ENCODE measurements at regions not wholly inside any gene's neighbourhood (a gene's known extent, or its start where the extent isn't known, plus 50 kb on each side); places are given as distances from the start of the nearest gene placed in this dataset.

DNA sequence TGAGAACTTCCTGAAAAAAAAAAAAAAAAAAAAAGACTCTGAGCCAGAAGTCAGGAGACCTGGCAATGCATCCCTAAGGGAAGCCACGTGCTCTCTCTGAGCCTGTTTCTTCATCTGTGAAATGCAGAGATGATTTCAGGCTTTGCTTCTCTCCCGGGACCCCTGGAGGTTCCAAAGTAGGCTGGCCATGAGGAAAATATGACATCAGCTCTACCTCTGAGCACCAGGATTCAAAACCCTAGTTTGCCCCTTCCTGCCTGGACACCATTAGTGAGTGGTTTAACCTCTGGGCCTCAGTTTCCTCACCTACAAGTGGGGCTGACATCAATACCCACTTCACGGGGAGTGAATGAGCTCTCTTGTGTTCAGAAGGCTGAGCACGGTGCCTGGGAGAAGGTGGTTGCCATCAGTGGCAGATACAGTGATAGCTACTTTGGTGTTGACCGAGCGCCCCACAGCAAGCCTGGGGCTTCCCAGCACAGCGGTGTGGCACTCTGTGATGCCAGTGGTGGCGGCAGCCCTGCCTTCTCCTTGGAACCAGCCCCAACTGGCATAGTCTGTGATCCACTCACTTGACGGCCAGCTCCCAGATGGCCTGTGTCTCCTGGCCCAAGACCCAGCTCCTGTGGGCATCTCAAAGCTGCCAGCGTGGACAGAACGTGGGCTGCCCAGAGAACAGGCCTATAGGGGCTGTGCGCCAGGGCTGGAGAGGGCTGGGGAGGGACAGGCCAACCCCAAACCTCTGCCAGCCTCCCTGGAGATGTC, 153.1 kb upstream of the UNC5B start:
- H3K4me1 ChIP-seq (ENCODE audit: control insufficient read depth in 1 of 2, low read depth in 2 of 2), result peaks cover 0 to 11% of the 10 kb centered on the region in 2 donors
- TF ChIP-seq, protein P1, sequence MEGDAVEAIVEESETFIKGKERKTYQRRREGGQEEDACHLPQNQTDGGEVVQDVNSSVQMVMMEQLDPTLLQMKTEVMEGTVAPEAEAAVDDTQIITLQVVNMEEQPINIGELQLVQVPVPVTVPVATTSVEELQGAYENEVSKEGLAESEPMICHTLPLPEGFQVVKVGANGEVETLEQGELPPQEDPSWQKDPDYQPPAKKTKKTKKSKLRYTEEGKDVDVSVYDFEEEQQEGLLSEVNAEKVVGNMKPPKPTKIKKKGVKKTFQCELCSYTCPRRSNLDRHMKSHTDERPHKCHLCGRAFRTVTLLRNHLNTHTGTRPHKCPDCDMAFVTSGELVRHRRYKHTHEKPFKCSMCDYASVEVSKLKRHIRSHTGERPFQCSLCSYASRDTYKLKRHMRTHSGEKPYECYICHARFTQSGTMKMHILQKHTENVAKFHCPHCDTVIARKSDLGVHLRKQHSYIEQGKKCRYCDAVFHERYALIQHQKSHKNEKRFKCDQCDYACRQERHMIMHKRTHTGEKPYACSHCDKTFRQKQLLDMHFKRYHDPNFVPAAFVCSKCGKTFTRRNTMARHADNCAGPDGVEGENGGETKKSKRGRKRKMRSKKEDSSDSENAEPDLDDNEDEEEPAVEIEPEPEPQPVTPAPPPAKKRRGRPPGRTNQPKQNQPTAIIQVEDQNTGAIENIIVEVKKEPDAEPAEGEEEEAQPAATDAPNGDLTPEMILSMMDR (IDR thresholded peaks at IDR 0.05), result no peak
- no peak for DNase-seq (ENCODE audit: low spot score)
- H3K9me3 ChIP-seq, result peaks cover 3% of the 10 kb centered on the region
- no peak overlapping the region for H3K27ac ChIP-seq
- H3K36me3 ChIP-seq, result no peaks in the 10 kb centered on the region
- no peaks in the 10 kb centered on the region for H3K27me3 ChIP-seq (replicated peaks; ENCODE audit: insufficient read depth)
- no peak overlapping the region for H3K4me3 ChIP-seq
- no peak for ATAC-seq (ENCODE audit: insufficient number of reproducible peaks, low FRiP score, low read depth)

GRCh38 chr10:71059943-71060342, 152.4 kb upstream of the UNC5B start:
- DNase-seq (ENCODE audit: low spot score) (no peak), ATAC-seq (ENCODE audit: insufficient number of reproducible peaks, low FRiP score, low read depth) (no peak)
- Histone ChIP-seq H3K27me3 (replicated peaks; ENCODE audit: insufficient read depth) (no peaks in the 10 kb centered on the region), H3K27ac (no peak overlapping the region), H3K36me3 (no peaks in the 10 kb centered on the region), H3K9me3 (peaks cover 3% of the 10 kb centered on the region), H3K4me3 (no peak overlapping the region), H3K4me1 (ENCODE audit: control insufficient read depth in 1 of 2, low read depth in 2 of 2) (peaks cover 0 to 11% of the 10 kb centered on the region in 2 donors)
- TF ChIP-seq, protein P1 (IDR thresholded peaks at IDR 0.05), result no peak

DNA sequence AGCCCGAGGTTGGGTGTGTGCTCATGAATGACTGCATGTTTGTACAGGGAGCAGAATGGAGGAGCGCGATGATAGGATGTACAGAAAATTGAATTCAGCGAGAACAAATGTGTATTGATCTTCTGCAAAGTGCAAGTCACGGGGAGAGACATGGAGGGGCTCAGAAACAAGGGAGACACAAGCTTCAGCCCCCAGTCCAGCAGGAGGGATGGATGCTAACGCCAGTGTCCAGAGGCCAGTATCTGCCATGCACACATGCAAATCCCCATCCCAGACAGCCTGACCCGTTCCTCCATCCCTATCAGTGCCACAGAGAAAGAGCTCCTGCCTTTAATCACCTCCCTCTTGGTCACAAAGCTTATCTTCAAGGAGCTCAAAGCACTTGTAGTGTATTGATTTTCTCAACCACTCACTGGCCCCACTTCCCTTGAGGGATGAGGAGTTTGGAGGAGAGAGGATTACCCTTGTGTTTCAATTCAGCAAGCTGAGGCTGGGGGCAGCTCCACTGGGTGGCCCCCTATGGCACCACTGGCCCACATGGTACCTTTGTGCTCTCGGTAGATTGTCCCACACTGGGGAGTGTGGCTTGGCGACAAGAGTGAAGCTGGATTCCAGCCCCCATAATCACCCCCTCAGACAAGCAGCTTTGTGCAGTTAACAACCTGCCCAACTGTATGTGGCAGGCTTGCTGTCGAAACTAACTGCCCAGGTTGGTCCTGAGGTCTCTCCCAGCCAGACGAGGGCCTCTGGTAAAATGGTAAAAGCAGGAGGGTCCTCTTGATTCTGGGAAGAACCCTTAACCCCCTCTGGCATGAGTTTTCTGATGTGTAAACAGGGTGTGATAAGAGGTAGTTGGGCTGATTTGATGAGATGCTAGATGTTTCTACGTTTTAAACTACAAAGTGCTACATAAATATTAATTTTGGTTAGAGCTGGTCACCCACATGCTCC, 151.6 kb upstream of the UNC5B start:
- ATAC-seq (ENCODE audit: insufficient number of reproducible peaks, low FRiP score, low read depth) (no peak), DNase-seq (ENCODE audit: low spot score) (no peak)
- Histone ChIP-seq H3K4me1 (ENCODE audit: control insufficient read depth in 1 of 2, low read depth in 2 of 2) (peaks cover 0 to 11% of the 10 kb centered on the region in 2 donors), H3K36me3 (no peaks in the 10 kb centered on the region), H3K4me3 (no peak overlapping the region), H3K27me3 (replicated peaks; ENCODE audit: insufficient read depth) (no peaks in the 10 kb centered on the region), H3K9me3 (no peaks in the 10 kb centered on the region), H3K27ac (no peak overlapping the region)
- TF ChIP-seq, protein P1 (IDR thresholded peaks at IDR 0.05), result no peak

DNA sequence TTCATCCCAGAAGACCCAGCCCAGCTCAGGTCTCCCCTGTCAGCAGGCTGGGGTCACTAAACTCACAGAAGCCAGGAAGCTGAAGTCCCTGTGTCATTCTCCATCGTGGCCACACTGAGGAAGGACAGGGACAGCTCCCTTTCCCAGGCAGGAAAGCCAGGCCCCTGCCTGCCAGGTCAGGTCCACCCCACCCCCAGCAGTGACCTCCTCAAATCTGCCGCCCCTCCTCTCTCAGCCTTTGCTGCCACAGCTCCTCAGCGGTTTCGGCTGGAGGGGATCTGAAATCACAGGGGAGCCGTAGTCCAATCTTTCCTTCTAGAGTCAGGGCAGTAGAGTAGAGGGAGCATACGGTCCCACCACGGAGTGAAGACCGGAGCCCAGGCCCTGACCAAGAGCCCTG, 150.9 kb upstream of the UNC5B start:
- TF ChIP-seq, protein P1 (IDR thresholded peaks at IDR 0.05), result no peak

GRCh38 chr10:71062156-71062555, 150.2 kb upstream of the UNC5B start:
- Histone ChIP-seq H3K4me1 (ENCODE audit: control insufficient read depth in 1 of 2, low read depth in 2 of 2) (peaks cover 0 to 11% of the 10 kb centered on the region in 2 donors), H3K27ac (no peak overlapping the region), H3K36me3 (no peaks in the 10 kb centered on the region), H3K4me3 (no peak overlapping the region), H3K9me3 (no peaks in the 10 kb centered on the region), H3K27me3 (replicated peaks; ENCODE audit: insufficient read depth) (no peaks in the 10 kb centered on the region)
- TF ChIP-seq, protein P1 (IDR thresholded peaks at IDR 0.05), result no peak
- no peak for DNase-seq (ENCODE audit: low spot score)
- no peak for ATAC-seq (ENCODE audit: insufficient number of reproducible peaks, low FRiP score, low read depth)

More for the DNA sequence above, 150.9 kb upstream of the UNC5B start:
- H3K9me3 ChIP-seq, result no peaks in the 10 kb centered on the region
- DNase-seq (ENCODE audit: low spot score) (no peak), ATAC-seq (ENCODE audit: insufficient number of reproducible peaks, low FRiP score, low read depth) (no peak)
- H3K27ac ChIP-seq, result no peak overlapping the region
- H3K36me3 ChIP-seq, result no peaks in the 10 kb centered on the region
- H3K4me3 ChIP-seq, result no peak overlapping the region
- H3K27me3 ChIP-seq (replicated peaks; ENCODE audit: insufficient read depth), result no peaks in the 10 kb centered on the region
- H3K4me1 ChIP-seq (ENCODE audit: control insufficient read depth in 1 of 2, low read depth in 2 of 2), result peaks cover 0 to 11% of the 10 kb centered on the region in 2 donors

Data from thoracic aorta (tissue), 2 donors.